GDM1 (cell line): ENCODE measurements at regions not wholly inside any gene's neighbourhood (a gene's known extent, or its start where the extent isn't known, plus 50 kb on each side); places are given as distances from the start of the nearest gene placed in this dataset.

Experiments used
- DNase-seq: peaks from one replicate; lab custom pipeline; 2025; lab: John Stamatoyannopoulos, UW

DNA sequence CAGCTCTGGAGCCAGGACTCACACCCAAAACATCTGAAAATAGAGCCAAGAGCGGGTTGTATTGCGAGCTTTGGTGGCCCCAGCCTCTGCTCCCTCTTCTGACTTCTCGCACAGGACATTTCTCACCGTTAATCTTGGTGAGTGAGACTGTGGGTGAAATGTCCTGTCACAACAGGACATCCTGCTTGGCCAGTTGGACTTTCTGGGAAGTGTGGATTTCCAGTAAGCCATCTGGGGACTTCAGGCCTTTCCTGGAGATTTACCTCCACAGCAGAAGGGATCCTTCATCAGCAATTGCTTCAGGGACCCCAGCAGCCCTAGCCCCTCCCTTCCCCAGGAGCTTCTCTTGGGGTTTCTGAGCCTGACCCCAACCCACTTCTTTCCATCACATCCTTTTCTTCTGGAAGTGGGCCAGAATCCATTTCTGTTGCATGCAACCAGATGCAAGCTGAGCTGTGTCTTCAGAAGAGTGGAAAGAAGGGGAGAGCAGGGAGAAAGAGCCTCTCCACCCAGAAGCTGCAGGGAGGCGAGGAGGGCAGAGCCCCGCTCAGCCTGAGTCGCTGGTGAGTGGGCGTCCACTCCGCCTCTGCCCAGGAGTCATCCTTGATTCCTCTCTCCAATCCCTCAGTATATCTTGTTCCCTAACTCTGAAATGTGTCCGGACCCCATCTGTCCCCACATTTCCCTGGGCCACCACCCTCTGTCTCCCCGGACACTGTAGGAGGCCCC is 50.3 kb upstream of the GADD45G start:
- no peak for DNase-seq

GRCh38 chr9:89553451-89554010 is 51.3 kb upstream of the GADD45G start:
- DNase-seq = no peak

DNA sequence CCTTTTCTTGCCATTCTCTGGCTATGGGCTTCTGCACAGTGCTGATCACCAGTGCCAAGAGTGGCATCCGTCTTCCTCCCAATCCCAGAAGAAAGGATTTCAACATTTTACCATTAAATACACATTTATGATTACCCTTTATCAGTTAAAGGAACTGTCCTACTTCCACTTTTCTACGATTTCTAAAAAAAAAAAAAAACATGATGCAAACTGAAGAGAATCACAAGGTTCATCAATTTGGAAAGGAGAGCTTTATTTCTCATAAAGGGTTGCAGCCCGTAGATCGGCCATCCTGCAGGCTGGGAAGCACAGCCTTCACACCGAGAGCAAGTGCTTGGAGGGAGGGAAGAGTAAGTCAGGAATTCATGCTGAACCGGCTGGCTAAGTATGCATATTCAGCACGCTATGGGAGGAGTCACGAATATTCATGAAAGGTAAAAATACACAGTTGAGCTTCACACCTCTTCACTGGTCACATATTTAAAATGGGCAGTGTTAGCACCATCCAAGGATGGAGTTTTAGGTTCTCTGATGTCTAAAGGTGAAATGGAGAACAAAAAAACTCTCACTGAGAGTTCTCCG is 52.5 kb upstream of the SEMA4D start:
- no peak for DNase-seq

GRCh38 chr9:89549031-89549644 is 51.2 kb upstream of the SEMA4D start:
- peak; percentile 76 for DNase-seq

DNA sequence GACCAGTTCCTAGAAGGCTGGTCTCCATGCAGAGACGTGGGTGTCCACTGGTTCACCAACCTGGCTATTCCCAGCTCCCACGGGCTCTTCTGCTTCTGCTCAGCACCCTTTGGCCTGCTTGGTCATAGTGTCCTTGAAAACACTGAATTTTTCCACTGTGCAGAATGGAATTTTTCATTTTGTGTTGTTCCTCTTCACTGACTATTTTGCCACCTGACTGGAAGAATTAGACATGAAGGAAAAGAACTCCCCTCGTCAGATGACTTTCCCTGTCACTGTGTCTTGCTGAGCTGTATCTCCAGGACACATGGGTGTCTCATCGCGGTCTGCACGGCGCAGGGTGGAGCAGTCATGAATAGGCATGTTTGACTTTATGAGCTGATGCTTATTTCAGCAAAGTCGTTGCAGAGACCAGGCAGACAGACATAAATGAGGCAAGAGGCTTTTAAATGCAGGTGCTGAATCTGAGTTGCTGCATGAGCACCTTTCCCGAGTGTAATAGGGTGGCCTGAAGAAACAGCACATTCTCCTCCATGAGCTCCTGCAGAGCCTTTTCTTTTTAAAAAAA is 50.2 kb upstream of the SEMA4D start:
- no peak for DNase-seq
